GM13976 (cell line): ENCODE measurements at regions not wholly inside any gene's neighbourhood (a gene's known extent, or its start where the extent isn't known, plus 50 kb on each side); places are given as distances from the start of the nearest gene placed in this dataset.

Experiments
- DNase-seq: peaks from one replicate; pipeline ENCODE4 v3.0.0; 2012; ENCODE audit warnings: low spot score
- CTCF ChIP-seq: IDR thresholded peaks from 2 replicates; pipeline ENCODE4 v1.5.1; 2012; ENCODE audit warnings: borderline replicate concordance, mild to moderate bottlenecking; ENCODE audit not compliant: insufficient read depth; ENCODE audit errors: extremely low read depth, missing control alignments, control extremely low read depth
- in situ Hi-C: fragments of 300-500 bp; cut with MboI; formaldehyde crosslinking; loops from one replicate; pipeline ENCODE4 v1.12.0; 2022; ENCODE audit warnings: low sequenced_read_pairs, mixed read lengths, inconsistent platforms; ENCODE audit not compliant: unreplicated experiment

DNA sequence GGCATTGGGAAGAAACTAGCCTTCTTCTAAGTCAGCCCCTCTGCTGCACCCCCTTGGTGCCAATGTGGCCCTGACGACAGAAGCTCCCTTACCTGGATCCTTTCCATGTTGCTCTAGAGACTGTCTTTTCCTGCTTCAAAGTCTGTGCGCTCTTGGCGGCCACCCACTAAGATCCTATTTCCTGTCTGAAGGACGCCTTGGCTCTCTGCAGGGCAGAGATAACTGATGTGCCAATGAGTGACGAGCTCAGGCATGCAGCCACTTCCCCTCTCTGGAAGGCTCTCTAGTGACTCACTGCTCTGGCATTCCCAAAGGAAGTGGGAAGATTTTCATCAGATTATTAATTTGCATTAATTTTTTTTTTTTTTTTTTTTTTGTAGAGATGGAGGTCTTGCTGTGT, 273.5 kb downstream of the CDH20 start:
- no peak for TF ChIP-seq CTCF
- no peak for DNase-seq
- in situ Hi-C loops: no loop called here

GRCh38 chr18:61606068-61606660, 272.9 kb downstream of the CDH20 start:
- in situ Hi-C loops: no loop called here
- no peak for DNase-seq

GRCh38 chr18:61605376-61606067, 272.3 kb downstream of the CDH20 start:
- DNase-seq: no peak
- TF ChIP-seq CTCF: no peak
- in situ Hi-C loops: no loop called here

More at GRCh38 chr18:61606068-61606660, 272.9 kb downstream of the CDH20 start:
- TF ChIP-seq CTCF: no peak
